HCT116 (cell line): ENCODE measurements at regions not wholly inside any gene's neighbourhood (a gene's known extent, or its start where the extent isn't known, plus 50 kb on each side); places are given as distances from the start of the nearest gene placed in this dataset.

Experiments
- ATAC-seq: fragments of 200-7000 bp; cut with Tn5 transposase; 2 replicates; pipeline ENCODE4 v1.9.1; 2020; ENCODE audit warnings: mild to moderate bottlenecking, moderate library complexity
- BruUV-seq: library from RNA; stranded (reverse); fragments of 400-500 nt; replicated peaks from 2 replicates; lab custom pipeline; 2021; lab: Mats Ljungman, UMichigan
- CTCF ChIA-PET: fragments of 300-600 bp; sonication (Branson Sonifier 250); formaldehyde crosslinking; loops from one replicate; lab custom pipeline; 2021; ENCODE audit warnings: antibody characterized with exemption; lab: Charles Lee
- POLR2A ChIA-PET: fragments of 300-600, 350-600 bp; sonication (Branson Sonifier 250); formaldehyde crosslinking; loops from one replicate; lab custom pipeline; 2021; ENCODE audit warnings: antibody characterized with exemption; lab: Charles Lee
- RAD21 ChIA-PET, 2 experiments: fragments of 300-600 bp; sonication (Branson Sonifier 250); formaldehyde crosslinking; loops; one replicate each; lab custom pipeline; 2023; ENCODE audit warnings: low total read pairs in 2 of 2; ENCODE audit not compliant: uncharacterized antibody in 2 of 2, unreplicated experiment in 2 of 2, low non-redundant PET in 1 of 2; lab: Charles Lee
- DNase-seq: peaks from one replicate; pipeline ENCODE4 v3.0.0-alpha.2; 2010; ENCODE audit warnings: low read depth, low spot score
- H2AFZ ChIP-seq: fragments of 200-600 bp; shearing (Covaris generic), sonication (generic); 2 replicates; pipeline ENCODE4 v1.6.1; 2017; ENCODE audit warnings: low read depth, mixed run types, mixed read lengths, antibody characterized with exemption, low read length; ENCODE audit not compliant: poor library complexity, severe bottlenecking
- H3K27ac ChIP-seq: 2 replicates; pipeline ENCODE4 v1.5.1; 2012; ENCODE audit warnings: low read depth, low read length
- H3K27me3 ChIP-seq: fragments of 200-600 bp; sonication (generic); 2 replicates; pipeline ENCODE4 v1.6.1; 2016; ENCODE audit warnings: mixed run types, low read length, mixed read lengths; ENCODE audit not compliant: insufficient read depth
- H3K36me3 ChIP-seq, 2 experiments: fragments of 200-500 bp in 1 of 2; fragments of 200-600 bp in 1 of 2; sonication (Bioruptor generic) in 1 of 2; sonication (generic) in 1 of 2; 2 replicates each; pipeline versions ENCODE4 v1.5.1 to v1.6.1; 2014 to 2016; ENCODE audit warnings: low read length in 2 of 2, inconsistent platforms in 1 of 2, mixed read lengths in 1 of 2, mixed run types in 1 of 2; ENCODE audit not compliant: insufficient read depth in 2 of 2, control insufficient read depth in 1 of 2
- H3K4me1 ChIP-seq, 2 experiments: fragments of 200-600 bp in 1 of 2; sonication (generic) in 1 of 2; 2 replicates each; pipeline versions ENCODE4 v1.5.1 to v1.6.1; 2012 to 2017; ENCODE audit warnings: low read length in 2 of 2, inconsistent platforms in 1 of 2, mild to moderate bottlenecking in 1 of 2, mixed read lengths in 1 of 2, mixed run types in 1 of 2, moderate library complexity in 1 of 2; ENCODE audit not compliant: insufficient read depth in 2 of 2, control insufficient read depth in 1 of 2
- H3K4me2 ChIP-seq: fragments of 200-600 bp; sonication (generic); 2 replicates; pipeline ENCODE4 v1.6.1; 2017; ENCODE audit warnings: mixed run types, low read length, mixed read lengths
- H3K4me3 ChIP-seq, 2 experiments: fragments of 200-600 bp in 1 of 2; sonication (generic) in 1 of 2; replicated peaks in 1 of 2; 2 replicates each; pipeline ENCODE4 v1.5.1; 2011 to 2016; ENCODE audit warnings: low read length in 2 of 2, control low read depth in 1 of 2, low read depth in 1 of 2, mild to moderate bottlenecking in 1 of 2, mixed read lengths in 1 of 2, mixed run types in 1 of 2
- H3K79me2 ChIP-seq: fragments of 200-600 bp; sonication (generic); 2 replicates; pipeline ENCODE4 v1.6.1; 2017; ENCODE audit warnings: mild to moderate bottlenecking, mixed run types, low read length, moderate library complexity, mixed read lengths; ENCODE audit not compliant: insufficient read depth
- H3K9ac ChIP-seq: fragments of 200-600 bp; sonication (generic); 2 replicates; pipeline ENCODE4 v1.6.1; 2016; ENCODE audit warnings: low read length, mixed read lengths
- H3K9me2 ChIP-seq: fragments of 200-600 bp; sonication (generic), shearing (Covaris generic); 2 replicates; pipeline ENCODE4 v1.6.1; 2017; ENCODE audit warnings: mixed run types, mild to moderate bottlenecking, moderate library complexity; ENCODE audit not compliant: insufficient read depth
- H3K9me3 ChIP-seq, 2 experiments: fragments of 200-500 bp in 1 of 2; fragments of 200-600 bp in 1 of 2; sonication (Bioruptor generic) in 1 of 2; sonication (generic) in 1 of 2; 2 replicates each; pipeline ENCODE4 v1.6.1; 2014 to 2017; ENCODE audit warnings: low read length in 2 of 2, mixed read lengths in 2 of 2, inconsistent platforms in 1 of 2, low read depth in 1 of 2, mild to moderate bottlenecking in 1 of 2, mixed run types in 1 of 2, moderate library complexity in 1 of 2; ENCODE audit not compliant: control insufficient read depth in 1 of 2, insufficient read depth in 1 of 2
- H4K20me1 ChIP-seq: fragments of 200-600 bp; sonication (generic), shearing (Covaris generic); 2 replicates; pipeline ENCODE4 v1.6.1; 2017; ENCODE audit warnings: mixed run types, mild to moderate bottlenecking, moderate library complexity; ENCODE audit not compliant: insufficient read depth
- CBX3 ChIP-seq: IDR thresholded peaks from 2 replicates; pipeline ENCODE4 v1.6.1; 2012; ENCODE audit warnings: low read depth
- CEBPB ChIP-seq: IDR thresholded peaks from 2 replicates; pipeline ENCODE4 v1.6.1; 2012; ENCODE audit warnings: low read depth
- EGR1 ChIP-seq: IDR thresholded peaks from 2 replicates; pipeline ENCODE4 v1.6.1; 2012; ENCODE audit warnings: low read depth
- ELF1 ChIP-seq: IDR thresholded peaks from 2 replicates; pipeline ENCODE4 v1.6.1; 2012; ENCODE audit warnings: low read depth, borderline replicate concordance
- EZH2 ChIP-seq: fragments of 200-600 bp; sonication (generic); IDR thresholded peaks from 2 replicates; pipeline ENCODE4 v1.6.1; 2017; ENCODE audit warnings: antibody characterized with exemption, mixed run types
- EZH2phosphoT487 ChIP-seq: fragments of 200-600 bp; IDR thresholded peaks from 2 replicates; pipeline ENCODE4 v1.6.1; 2018; ENCODE audit warnings: antibody characterized with exemption, borderline replicate concordance
- FOSL1 ChIP-seq: IDR thresholded peaks from 2 replicates; pipeline ENCODE4 v1.6.1; 2012; ENCODE audit warnings: low read depth
- RAD21 ChIP-seq: IDR thresholded peaks from 2 replicates; pipeline ENCODE4 v1.6.1; 2012; ENCODE audit warnings: low read depth, mild to moderate bottlenecking
- SIN3A ChIP-seq: IDR thresholded peaks from 2 replicates; pipeline ENCODE4 v1.6.1; 2012; ENCODE audit warnings: low read depth
- SP1 ChIP-seq: IDR thresholded peaks from 2 replicates; pipeline ENCODE4 v1.6.1; 2012; ENCODE audit warnings: low read depth
- TCF7L2 ChIP-seq: IDR thresholded peaks from 2 replicates; pipeline ENCODE4 v1.7.0; 2011; ENCODE audit warnings: borderline replicate concordance, inconsistent platforms; ENCODE audit not compliant: insufficient read depth, insufficient read length; ENCODE audit errors: extremely low read depth
- ZFX ChIP-seq: fragments of 450-650 bp; IDR thresholded peaks from 2 replicates; pipeline ENCODE4 v1.6.1; 2017
- ZNF274 ChIP-seq: fragments of 200-500 bp; sonication (Bioruptor generic); IDR thresholded peaks from 2 replicates; pipeline ENCODE4 v1.6.1; 2014; ENCODE audit warnings: mild to moderate bottlenecking, low read depth, low read length, inconsistent platforms
- intact Hi-C: fragments of 100-400 bp; cut with micrococcal nuclease; formaldehyde crosslinking; loops from 2 replicates; pipeline ENCODE4 v1.10.0; 2022
- TF ChIP-seq, protein P1 (sequence below): IDR thresholded peaks from 2 replicates; pipeline ENCODE4 v1.6.1; 2011; ENCODE audit warnings: mild to moderate bottlenecking, low read length, moderate library complexity; ENCODE audit not compliant: insufficient replicate concordance; ENCODE audit errors: extremely low read depth
- TF ChIP-seq, protein P2 (sequence below): IDR thresholded peaks from 2 replicates; pipeline ENCODE4 v1.6.1; 2012
- TF ChIP-seq, protein P3 (sequence below): IDR thresholded peaks from 2 replicates; pipeline ENCODE4 v1.6.1; 2012

DNA sequence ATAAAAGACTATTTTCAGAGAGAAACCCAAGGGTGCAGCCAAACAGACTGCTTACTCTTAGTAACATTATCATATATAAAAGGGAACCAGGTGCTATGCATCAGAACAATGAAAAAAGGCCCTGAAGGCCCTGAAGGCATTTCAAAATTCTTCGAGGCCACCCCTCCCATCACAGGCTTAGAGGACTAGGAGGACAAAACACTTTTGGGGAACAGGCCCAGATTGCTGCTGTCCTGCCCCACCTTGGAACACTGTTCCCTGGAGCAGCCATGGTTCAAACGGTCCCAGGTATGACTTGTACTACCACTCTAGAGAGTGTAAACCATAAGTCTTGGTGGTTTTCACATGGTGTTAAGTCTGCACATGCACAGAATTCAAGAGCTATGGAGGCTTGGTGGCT is 2183.1 kb upstream of the CELF4 start:
- H3K4me3 ChIP-seq = no peak overlapping the region
- H4K20me1 ChIP-seq = no peaks in the 10 kb centered on the region
- H3K9ac ChIP-seq = no peak overlapping the region
- no peak overlapping the region for H2AFZ ChIP-seq
- no peaks in the 10 kb centered on the region for H3K4me1 ChIP-seq
- no peaks in the 10 kb centered on the region for H3K9me2 ChIP-seq
- RAD21 ChIA-PET = no interaction called here
- DNase-seq (no peak), ATAC-seq (no peak)
- CTCF ChIA-PET = no interaction called here
- no peak overlapping the region for H3K27ac ChIP-seq
- no peaks in the 10 kb centered on the region for H3K27me3 ChIP-seq
- peaks cover 3 to 4% of the 10 kb centered on the region in 2 experiments; a peak in 1 of 4 replicates for H3K9me3 ChIP-seq
- no peak overlapping the region for H3K4me2 ChIP-seq
- BruUV-seq = no TSS peak
- no peaks in the 10 kb centered on the region for H3K79me2 ChIP-seq
- POLR2A ChIA-PET = no interaction called here
- H3K36me3 ChIP-seq = no peaks in the 10 kb centered on the region
- no peak for TF ChIP-seq FOSL1
- intact Hi-C loops = no loop called here

DNA sequence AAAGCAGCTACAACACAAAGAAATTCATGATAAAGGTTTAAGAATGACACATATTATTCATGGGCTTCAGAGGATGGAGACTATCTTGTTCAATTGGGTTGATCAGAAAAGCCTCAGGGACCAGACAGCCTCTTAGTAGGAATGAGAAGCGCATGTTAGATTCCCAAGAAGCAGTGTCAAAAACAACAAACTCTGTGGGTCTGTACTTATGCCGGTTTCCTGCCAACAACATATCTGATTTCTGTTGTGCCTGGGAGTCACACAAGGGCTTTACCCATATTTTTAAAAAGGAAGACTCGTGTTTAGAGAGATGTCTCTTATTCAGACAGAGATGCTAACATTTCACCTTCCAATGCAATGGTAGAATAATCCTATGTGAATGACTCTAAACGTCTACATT is 2180.6 kb upstream of the CELF4 start:
- no peaks in the 10 kb centered on the region for H3K36me3 ChIP-seq
- H3K4me2 ChIP-seq = no peak overlapping the region
- H3K4me3 ChIP-seq = no peak overlapping the region
- DNase-seq (no peak), ATAC-seq (no peak)
- no peaks in the 10 kb centered on the region for H4K20me1 ChIP-seq
- CTCF ChIA-PET = no interaction called here
- no peak overlapping the region for H2AFZ ChIP-seq
- no peaks in the 10 kb centered on the region for H3K4me1 ChIP-seq
- no peak overlapping the region for H3K9ac ChIP-seq
- peaks cover 3 to 4% of the 10 kb centered on the region in 2 experiments; a peak in 1 of 4 replicates for H3K9me3 ChIP-seq
- BruUV-seq = no TSS peak
- no peaks in the 10 kb centered on the region for H3K79me2 ChIP-seq
- RAD21 ChIA-PET = no interaction called here
- no peak for TF ChIP-seq ZFX
- no peak for TF ChIP-seq SIN3A
- no peak for TF ChIP-seq CBX3
- TF ChIP-seq, protein P1, sequence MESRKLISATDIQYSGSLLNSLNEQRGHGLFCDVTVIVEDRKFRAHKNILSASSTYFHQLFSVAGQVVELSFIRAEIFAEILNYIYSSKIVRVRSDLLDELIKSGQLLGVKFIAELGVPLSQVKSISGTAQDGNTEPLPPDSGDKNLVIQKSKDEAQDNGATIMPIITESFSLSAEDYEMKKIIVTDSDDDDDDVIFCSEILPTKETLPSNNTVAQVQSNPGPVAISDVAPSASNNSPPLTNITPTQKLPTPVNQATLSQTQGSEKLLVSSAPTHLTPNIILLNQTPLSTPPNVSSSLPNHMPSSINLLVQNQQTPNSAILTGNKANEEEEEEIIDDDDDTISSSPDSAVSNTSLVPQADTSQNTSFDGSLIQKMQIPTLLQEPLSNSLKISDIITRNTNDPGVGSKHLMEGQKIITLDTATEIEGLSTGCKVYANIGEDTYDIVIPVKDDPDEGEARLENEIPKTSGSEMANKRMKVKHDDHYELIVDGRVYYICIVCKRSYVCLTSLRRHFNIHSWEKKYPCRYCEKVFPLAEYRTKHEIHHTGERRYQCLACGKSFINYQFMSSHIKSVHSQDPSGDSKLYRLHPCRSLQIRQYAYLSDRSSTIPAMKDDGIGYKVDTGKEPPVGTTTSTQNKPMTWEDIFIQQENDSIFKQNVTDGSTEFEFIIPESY = no peak
- TF ChIP-seq ELF1 = no peak
- no peak for TF ChIP-seq ZNF274
- no peak for TF ChIP-seq TCF7L2
- TF ChIP-seq EGR1 = no peak
- TF ChIP-seq EZH2phosphoT487 = no peak
- no peak for TF ChIP-seq RAD21
- TF ChIP-seq FOSL1 = no peak
- TF ChIP-seq, protein P2, sequence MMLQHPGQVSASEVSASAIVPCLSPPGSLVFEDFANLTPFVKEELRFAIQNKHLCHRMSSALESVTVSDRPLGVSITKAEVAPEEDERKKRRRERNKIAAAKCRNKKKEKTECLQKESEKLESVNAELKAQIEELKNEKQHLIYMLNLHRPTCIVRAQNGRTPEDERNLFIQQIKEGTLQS = no peak
- TF ChIP-seq, protein P3, sequence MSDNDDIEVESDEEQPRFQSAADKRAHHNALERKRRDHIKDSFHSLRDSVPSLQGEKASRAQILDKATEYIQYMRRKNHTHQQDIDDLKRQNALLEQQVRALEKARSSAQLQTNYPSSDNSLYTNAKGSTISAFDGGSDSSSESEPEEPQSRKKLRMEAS = no peak
- TF ChIP-seq EZH2 = no peak
- no peak for TF ChIP-seq CEBPB
- TF ChIP-seq SP1 = no peak
- no peak overlapping the region for H3K27ac ChIP-seq
- POLR2A ChIA-PET = no interaction called here
- H3K9me2 ChIP-seq = no peaks in the 10 kb centered on the region
- intact Hi-C loops = no loop called here
- no peaks in the 10 kb centered on the region for H3K27me3 ChIP-seq
